GM19035 (cell line): ENCODE measurements at regions not wholly inside any gene's neighbourhood (a gene's known extent, or its start where the extent isn't known, plus 50 kb on each side); places are given as distances from the start of the nearest gene placed in this dataset.

Experiments
- ATAC-seq: cut with Tn5 transposase; IDR thresholded peaks from one replicate; pipeline ENCODE4 v1.9.1; 2021; ENCODE audit not compliant: unreplicated experiment

DNA sequence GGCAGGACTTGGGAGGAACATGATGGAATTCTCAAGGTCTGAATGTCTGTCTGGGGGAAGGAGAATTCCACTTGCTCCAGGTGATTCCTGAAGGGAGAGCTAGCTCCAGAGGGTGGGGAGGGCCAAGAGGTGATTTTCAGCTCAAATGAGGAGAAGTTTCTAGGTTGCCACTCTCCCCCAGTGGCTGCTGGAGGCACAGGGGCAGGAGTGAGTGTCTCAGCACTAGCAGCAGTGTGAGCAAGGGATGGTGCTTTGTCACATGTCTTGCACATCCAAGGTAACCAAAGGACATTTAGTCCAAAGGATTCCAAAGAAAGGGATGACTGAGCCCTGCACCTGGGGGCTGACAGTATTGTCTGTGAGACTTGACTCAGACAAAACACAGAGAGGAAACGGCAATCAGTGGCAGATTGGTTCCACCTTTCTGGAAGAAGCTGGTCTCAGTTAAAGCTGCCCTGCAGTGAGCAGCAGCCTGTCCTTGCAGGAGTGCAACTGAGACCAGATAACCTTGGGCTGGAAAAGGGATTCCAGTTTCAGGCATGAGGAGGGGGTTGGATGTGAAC is 51.2 kb upstream of the PCBD1 start:
- ATAC-seq = no peak

DNA sequence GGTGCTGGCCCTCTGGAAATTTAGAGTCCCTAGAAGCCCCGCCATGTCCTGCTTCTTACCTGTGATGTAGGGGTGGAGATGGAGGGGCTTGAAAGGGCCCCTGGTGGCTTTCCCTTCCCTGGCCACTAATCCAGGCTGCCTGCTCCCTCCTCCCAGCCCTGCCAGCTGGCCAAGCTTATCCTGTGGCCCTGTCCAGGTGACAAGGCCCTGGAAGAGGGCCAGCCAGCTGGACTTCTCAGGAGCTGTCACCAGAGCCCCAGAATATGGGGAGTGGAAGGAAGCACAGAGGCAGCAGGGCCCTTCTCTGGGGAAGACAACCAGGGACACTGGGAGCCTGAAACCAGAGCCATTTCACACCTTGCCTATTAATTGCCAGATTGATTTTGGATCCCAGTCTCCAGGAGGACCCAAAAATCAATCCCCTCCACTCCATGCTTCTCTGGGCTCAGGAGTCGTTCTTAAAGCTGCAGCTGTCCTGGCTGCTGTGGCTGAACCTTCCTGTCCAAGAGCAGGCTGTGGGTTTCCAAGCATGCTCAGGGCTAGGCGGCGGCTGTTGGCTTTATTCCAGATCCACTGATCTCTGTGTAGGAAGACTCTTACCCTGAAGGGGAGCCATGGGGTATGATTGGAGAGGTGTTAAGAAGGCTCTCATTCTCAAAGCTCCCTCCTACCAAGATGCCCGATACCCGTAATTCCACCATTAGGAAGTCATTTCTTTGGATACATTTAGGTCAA is 52.6 kb upstream of the PCBD1 start:
- ATAC-seq = no peak

DNA sequence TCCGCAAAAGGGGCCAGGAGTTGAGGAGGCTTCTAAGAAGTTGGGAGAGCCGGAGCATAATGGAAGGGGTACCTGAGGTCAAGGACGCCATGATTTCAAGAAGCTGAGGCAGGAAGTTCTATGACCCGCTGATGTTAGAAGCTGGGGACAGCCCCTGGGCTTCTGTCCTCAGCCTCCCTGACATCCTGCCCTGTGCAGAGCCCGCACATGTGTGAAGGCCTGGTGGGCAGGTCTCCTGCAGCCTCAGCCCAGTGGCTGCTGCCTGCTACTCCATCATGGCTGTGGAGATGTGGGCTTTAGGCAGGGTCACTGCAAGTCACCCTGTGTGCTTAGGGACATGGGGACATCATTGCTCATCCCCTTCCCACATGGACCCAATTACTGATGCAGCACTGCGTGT is 53.8 kb upstream of the PCBD1 start:
- ATAC-seq = no peak

DNA sequence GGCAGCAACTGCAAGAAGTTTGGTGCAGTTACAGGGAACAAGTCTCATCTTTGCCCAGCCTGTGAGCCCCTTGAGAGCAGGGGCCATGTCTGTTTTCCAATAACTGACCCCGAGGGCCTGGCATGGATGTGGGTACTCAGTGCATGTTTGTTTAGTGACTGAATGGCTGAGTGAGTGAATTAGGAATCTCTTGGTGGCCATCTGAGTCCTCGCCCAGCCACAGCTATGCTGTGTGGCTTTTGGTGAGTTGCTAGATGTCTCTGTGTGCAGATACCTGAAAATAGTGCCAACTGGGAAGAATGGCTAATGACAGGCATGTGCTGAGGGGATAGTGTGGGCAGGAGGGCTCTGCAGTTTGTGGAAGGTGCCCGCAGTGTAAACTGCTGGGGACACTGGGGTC is 54.4 kb upstream of the PCBD1 start:
- no peak for ATAC-seq

DNA sequence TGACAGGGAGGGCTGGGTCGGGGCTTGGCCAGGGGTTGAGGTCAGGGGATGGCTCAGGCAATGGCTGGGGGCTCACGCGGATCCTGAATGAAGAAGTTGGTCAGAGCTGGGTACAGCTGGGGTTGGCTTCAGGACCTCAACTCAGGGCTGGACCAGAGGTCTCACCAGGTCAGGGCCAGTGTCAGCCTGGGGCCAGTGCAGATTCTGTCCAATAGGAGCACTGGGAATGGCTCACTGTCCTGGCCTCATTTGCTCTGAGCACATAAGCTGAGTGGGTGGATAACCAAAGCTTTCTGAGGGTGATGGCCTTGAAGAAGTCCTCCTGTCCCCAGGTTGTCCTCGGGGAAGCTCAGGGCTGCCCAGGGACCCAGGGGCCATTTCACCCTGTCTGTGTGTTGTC is 54.9 kb upstream of the PCBD1 start:
- no peak for ATAC-seq

DNA sequence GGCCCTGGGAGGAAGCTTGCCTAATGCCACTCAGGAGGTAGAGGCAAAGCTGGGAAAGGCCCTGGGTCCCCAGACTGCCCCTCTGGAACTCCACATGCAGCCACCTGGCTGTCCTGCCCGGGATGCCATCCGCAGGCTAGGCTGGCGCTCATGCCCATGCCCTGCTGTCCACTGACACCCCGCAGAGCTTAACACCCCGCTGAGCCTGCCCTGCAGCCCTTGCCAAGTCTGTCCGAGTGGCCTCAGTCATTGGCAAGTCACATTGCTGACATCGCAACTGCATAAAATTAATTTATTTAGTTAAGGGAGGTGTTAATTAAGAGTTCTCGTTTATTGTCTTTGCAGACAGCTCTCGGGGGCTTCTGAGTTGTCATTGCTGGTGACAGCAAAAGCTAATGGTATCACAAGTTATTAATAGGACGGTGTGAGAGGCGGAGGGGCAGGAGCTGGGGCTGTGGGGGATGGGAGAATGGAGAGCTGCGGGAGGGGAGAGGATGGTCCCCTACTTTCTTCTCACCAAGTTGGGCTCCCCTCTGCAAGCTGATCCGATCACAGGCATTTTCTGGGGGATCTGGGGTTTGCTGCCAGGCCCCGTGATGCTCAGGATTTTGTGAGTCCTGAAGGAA is 55.6 kb upstream of the PCBD1 start:
- ATAC-seq = no peak

DNA sequence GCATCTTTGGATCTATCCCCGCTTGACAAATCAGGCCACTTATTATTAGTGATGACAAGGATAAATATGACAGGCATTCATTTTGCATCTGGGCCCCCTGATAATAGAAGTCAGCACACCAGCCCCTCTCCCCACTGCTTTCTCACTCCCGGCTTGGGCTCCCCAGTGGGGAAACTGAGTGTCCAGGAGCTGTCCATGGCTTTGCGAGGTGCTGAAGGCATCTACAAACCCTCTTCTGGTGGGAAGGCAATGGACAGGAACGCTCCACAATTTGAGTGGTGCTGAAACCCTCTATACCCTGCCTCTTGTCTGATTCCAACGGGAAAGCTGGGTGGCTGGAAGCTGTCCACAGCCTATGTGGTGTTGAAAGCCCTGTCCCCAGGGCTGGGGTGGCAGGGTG is 61.7 kb upstream of the PCBD1 start:
- no peak for ATAC-seq

DNA sequence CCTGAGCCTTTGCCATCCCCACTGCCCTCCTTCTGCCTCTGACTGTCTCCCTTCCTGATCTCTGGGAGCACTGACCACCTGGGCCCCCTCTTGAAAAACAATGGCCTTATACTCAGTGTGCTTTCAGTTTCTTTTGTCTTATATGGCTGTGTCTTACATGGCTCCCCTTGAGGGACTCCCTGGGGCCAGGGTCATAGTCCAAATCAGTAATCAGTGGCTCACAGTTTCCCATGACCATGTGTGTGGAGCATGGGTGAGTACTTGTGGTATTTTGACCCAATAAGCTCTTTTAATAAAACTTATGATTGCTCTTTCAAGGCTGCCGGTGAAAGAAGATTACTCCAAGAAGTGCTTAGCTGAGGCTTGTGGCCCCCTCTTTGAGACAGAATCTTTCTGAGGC is 62.4 kb upstream of the PCBD1 start:
- ATAC-seq = no peak

DNA sequence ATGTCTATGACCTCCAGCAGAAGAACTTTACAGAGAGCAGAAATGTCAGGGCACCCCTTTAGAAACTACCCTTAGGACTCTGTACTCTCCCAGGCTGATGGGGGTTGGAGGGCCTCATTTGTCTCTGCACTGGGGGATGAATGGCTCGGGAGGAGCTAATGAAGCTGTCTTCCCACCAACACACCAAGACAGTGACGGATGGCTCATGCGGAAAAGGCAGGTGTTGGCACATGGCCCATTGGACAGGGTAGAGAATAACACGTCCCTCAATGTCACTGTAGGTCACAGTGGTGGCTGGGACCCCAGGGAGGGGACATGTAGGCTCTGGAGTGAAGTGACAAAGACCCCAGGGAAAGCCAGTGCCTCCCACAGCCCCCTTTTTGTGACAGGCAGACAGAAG is 64.0 kb upstream of the PCBD1 start:
- no peak for ATAC-seq

DNA sequence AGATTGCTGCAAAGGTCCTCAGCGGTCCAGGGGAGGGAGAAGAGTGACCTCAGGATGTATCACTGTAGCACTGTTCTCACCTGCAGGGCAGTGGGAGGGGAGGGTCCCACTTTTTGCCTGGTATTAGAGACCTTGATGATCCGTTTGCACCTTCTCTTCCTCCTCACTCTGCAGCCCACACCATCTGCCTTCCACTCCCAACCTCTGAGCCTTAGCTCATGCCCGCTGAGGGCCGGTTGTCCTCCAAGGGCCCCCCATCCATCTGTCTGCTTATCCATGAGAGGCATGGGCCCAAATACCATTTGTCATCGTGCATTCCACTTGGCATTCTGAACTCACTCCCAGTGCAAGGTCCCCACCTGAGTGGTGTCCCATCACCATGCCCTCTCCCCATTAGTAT is 64.6 kb upstream of the PCBD1 start:
- no peak for ATAC-seq

DNA sequence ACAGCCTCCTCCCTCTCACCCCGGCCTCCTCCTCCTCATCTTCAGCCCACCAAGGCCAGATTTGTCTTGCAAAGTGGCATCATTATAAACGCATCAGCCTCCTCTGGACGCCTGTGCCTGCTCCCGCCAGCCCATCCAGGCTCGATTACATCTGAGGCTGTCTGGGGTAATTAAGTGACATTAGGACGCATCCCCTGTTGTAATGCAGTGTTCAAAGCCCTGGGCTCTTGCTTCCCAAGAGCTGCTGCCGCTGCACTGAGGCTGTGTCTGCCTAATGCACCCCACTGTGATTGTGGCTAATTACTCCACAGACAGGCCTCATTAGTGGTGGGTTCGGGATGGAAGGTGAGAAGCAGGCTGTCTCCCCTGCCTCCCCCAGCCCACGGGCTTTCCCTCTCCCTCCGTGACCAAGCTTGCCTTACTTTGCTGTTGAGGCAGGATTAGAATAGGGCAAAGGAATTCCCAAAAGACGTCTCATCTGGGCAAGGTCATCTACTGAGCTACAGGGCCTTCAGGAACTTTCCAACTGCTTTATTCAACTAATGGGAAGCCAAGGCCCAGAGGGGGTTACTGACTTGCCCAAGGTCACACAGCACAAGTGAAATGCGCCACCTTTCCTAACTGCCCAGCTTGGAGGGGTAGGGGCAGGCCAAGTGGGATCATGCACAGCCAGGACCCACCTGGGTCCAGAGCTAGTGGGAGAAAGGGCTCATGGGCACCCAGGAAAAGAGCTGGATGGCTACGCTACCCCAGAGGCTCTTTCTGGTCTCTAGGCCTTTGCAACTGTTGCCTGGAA is 66.2 kb upstream of the PCBD1 start:
- no peak for ATAC-seq

DNA sequence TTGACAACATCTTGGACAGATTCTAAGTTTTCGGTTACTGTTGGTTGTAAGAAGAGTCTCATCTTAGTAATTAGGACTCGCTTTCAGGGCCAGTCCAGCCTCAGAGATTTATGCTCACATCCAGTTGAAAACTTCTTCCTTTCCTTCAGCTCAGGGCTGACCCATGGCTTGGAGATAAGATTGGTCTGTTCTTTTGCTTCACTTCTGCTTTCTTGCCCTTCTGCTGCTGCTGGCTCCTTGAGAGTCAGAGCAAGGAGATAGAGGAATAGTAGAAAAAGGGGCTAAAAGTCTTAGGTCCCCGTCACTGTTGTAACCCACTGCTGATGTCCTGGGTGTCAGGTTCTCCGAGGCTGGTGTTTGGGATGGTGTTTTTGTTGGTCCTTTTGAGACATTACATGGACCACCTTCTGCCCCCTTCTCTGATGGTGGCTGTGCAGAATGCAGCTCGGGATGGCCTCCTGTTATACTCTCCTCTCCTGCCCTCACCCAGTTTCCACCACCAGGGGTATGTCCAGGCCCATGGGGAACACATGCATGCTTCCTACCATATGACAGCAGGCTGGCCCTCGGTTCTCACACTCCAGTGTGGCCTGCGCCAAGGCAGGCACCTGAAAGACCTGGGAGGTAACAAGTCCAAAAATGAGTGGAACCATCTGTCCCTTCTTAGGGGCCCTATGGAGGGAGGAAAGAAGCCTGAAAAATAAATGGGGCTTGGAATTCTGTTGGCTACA is 67.8 kb upstream of the PCBD1 start:
- no peak for ATAC-seq

DNA sequence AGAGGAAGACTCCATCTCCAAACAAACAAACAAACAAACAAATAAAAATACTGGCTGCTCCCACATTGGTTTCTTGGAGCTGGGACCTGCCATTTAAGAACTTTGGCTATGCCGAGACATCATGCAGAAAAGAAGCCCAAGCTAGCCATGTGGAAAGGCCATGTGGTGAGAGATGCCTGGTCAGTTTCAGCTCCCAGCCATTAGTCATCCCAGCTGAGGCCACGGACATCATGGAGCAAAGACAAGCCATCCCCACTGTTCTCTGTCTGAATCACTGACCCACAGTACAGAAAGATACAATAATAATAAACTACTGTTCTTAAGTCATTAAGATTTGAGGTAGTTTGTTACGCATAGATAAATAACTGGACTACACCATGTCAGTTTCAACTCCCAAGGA is 70.0 kb upstream of the PCBD1 start:
- ATAC-seq = no peak

DNA sequence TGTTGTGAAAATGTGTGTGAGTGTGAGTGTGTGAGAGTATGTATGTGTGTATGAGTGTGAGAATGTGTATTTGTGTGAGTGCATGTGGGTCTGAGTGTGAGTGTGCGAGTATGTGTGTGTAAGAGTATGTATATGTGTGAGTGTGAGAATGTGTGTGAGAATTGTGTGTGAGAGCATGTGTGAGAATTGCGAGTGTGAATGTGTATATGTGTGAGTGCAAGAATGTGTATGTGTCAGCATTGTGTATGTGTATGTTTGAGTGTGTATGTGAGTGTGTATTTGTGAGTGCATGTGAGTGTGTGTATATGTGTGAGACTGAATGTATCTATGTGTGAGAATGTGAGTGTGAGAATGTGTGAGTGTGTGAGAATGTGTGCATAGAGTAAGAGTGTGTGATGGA is 72.0 kb upstream of the PCBD1 start:
- ATAC-seq = no peak

DNA sequence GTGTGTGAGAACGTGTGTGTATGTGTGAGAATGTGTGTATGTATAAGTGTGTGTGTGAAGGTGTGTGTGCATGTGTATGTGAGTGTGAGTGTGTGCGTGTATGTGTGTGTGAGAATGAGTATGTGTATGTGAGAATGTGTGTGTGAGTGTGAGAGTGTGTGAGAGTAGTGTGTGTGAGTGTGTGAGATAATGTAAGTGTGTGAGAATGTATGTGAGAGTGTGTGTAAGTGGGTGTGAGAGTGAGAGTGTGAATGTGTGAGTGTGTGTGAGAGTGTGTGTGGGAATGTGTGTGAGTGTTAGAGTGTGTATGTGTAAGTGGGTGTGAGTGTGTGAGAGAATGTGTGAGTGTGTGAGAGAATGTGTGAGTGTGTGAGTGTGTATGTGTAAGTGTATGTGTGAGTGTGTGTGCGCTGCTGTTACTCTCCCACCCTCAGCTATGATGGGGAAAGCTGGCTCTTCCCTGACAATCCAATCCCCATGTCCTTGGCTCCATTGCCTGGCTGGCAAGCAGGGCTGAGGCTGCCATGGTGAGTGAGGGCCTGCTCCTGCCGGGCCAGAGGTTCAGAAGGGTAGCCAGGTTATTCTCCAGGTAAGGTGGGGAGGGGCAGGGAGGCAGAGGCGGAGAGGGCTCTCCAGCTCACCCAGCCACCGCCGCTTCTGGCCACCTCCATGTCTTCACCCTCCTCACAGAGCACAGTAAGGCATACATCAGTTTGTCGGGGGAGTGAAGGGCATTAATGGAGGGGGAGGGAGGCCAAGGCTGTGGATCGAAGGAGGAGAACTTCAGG is 72.6 kb upstream of the PCBD1 start:
- no peak for ATAC-seq

DNA sequence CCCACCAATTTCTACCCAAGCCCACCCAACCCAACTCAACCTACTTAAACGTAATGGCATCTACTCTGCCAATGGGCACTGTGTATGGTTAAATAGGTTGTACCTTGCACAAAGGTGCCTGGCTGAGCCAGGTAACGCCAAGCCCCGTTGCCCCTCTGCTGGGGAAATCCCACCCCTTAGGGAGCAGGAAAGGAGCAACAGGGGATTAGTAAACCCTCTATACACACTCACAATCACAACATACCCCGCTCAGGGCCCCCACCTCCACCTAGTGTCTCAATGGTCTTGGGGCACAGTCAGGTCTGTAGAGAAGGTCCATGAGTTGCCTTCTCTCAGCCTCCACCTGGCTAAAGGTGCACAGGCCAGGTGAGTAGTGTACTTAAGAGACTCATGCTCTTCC is 74.3 kb upstream of the PCBD1 start:
- ATAC-seq = no peak

DNA sequence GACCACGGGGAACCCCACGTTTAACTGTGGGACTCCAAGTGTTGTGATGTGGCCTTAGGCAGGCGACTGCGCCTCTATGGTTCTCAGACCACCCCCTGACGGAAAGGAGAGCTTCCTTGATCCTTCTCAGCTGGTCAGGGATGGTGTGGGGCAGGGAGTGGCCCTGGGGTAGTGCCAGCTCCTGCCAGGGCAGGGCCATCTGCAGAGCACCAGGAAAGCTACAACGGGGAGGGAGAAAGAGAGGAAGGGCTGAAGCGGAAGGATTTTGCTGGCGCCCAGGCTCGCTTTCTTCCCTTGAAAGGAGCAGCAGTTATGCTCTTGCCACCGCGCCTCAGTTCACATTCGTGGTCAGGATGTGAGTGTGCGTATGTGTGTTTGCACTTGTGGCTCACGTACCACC is 74.9 kb upstream of the PCBD1 start:
- no peak for ATAC-seq

DNA sequence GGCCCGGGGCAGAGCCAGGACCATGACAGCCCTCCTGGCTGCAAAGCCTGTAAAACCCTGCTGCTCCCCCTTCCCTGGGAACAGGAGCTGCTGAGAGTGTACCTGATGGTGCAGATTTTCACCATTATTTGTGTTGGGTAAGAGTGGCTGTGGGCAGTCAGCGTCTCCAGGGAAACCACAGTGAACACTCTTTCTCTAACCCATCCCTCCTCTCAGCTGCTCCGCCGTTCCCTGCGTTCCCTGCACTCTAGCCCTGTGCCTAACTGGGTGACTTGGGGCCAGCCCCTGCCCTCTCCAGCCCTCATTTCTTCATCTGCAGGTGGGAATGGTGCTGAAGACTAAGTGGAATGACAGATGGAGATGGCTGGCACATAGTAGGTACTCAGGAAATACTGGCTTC is 75.9 kb upstream of the PCBD1 start:
- no peak for ATAC-seq

DNA sequence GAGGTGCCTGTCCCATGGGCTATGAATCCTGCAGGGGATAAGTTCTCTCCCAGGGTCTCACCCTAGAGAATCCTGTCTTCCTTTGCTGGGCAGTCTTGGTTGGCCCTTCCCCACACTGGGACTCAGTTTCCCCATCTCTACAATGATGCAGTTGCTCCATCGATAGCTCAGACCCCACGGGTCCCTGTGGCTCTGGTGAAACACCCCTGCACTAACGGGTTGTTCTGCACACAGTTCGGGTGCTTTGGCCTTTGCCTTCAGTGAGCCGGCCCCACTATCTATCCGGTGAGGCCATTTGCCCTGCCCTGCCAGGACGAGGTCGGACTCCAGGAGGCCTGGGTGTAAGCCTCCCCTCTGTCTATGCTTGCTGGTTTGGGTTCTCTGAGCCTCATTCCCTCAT is 76.5 kb upstream of the PCBD1 start:
- no peak for ATAC-seq

DNA sequence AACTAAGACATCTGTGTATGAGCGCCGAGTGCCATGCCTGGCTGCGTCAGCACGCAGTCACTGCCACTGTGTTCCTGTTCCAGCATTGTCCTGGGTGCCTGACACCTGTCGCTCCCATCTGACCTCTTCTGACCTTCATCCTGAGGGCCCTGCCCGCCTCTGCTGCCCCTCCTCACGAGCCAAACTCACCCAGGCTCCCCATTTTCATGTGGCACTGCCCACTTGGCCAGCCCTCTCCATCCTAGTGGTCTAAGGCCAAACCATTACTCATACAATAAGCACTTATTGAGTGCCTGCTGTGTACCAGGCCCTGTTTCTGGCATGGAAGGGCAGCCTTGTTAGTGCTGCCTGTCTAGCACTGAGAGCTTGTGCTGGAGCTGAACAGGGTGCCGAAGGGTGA is 77.2 kb upstream of the PCBD1 start:
- ATAC-seq = no peak
